HEK293 (cell line): ENCODE measurements at regions not wholly inside any gene's neighbourhood (a gene's known extent, or its start where the extent isn't known, plus 50 kb on each side); places are given as distances from the start of the nearest gene placed in this dataset.

Experiments
- CTCF ChIA-PET: fragments of 350-600 bp; formaldehyde crosslinking; extraction: SDS; loops from one replicate; lab custom pipeline; 2021; ENCODE audit warnings: antibody characterized with exemption; lab: Yijun Ruan, JAX
- POLR2A ChIA-PET: fragments of 300-600 bp; formaldehyde crosslinking; extraction: SDS; loops from one replicate; lab custom pipeline; 2020; ENCODE audit warnings: antibody characterized with exemption, inconsistent platforms; lab: Yijun Ruan, JAX
- H3K27ac ChIP-seq: fragments of 200-500 bp; sonication (Bioruptor generic); 2 replicates; pipeline ENCODE4 v1.5.1; 2014; ENCODE audit warnings: low read depth, low read length, control low read depth, inconsistent platforms; ENCODE audit errors: extremely low read depth
- H3K36me3 ChIP-seq, 2 experiments: fragments of 200-500 bp in 1 of 2; sonication (Bioruptor generic) in 1 of 2; 1 replicate in 1 of 2; 2 replicates in 1 of 2; pipeline ENCODE4 v1.5.1; 2014 to 2017; ENCODE audit warnings: inconsistent platforms in 2 of 2, low read length in 2 of 2; ENCODE audit not compliant: control insufficient read depth in 2 of 2, insufficient read depth in 1 of 2
- H3K4me1 ChIP-seq: fragments of 200-500 bp; sonication (Bioruptor generic); 2 replicates; pipeline ENCODE4 v1.5.1; 2014; ENCODE audit warnings: mild to moderate bottlenecking, low read length, inconsistent platforms; ENCODE audit not compliant: control insufficient read depth, insufficient read depth
- H3K4me3 ChIP-seq: 2 replicates; pipeline ENCODE4 v1.5.1; 2011; ENCODE audit warnings: low read depth, mild to moderate bottlenecking, control low read depth, low read length, moderate library complexity
- H3K9me3 ChIP-seq: fragments of 200-500 bp; sonication (Bioruptor generic); 2 replicates; pipeline ENCODE4 v1.5.1; 2014; ENCODE audit warnings: low read depth, low read length, inconsistent platforms; ENCODE audit not compliant: control insufficient read depth, insufficient read depth
- HOXD13 ChIP-seq: sonication (generic); formaldehyde crosslinking; IDR thresholded peaks from 2 replicates; pipeline ENCODE4 v1.8.0; 2022; ENCODE audit warnings: missing genetic modification reagents, borderline replicate concordance
- KLF7 ChIP-seq: fragments of 450-650 bp; formaldehyde crosslinking; IDR thresholded peaks from 2 replicates; pipeline ENCODE4 v1.5.1; 2016; ENCODE audit warnings: missing biosample characterization, missing genetic modification characterization, borderline replicate concordance
- MYNN ChIP-seq: fragments of 450-650 bp; formaldehyde crosslinking; IDR thresholded peaks from 2 replicates; pipeline ENCODE4 v1.5.1; 2016; ENCODE audit warnings: missing biosample characterization, missing genetic modification characterization, borderline replicate concordance
- YY2 ChIP-seq: fragments of 450-650 bp; formaldehyde crosslinking; IDR thresholded peaks from 2 replicates; pipeline ENCODE4 v1.5.1; 2016; ENCODE audit warnings: missing biosample characterization, missing genetic modification characterization
- ZBTB10 ChIP-seq: fragments of 450-650 bp; formaldehyde crosslinking; IDR thresholded peaks from 2 replicates; pipeline ENCODE4 v1.5.1; 2016; ENCODE audit warnings: missing biosample characterization, missing genetic modification characterization
- ZBTB7A ChIP-seq: fragments of 450-650 bp; formaldehyde crosslinking; IDR thresholded peaks from 2 replicates; pipeline ENCODE4 v1.5.1; 2016; ENCODE audit warnings: low read depth, missing biosample characterization, missing genetic modification characterization
- ZBTB8A ChIP-seq: fragments of 450-650 bp; formaldehyde crosslinking; IDR thresholded peaks from 2 replicates; pipeline ENCODE4 v1.5.1; 2016; ENCODE audit warnings: missing biosample characterization, missing genetic modification characterization
- ZNF132 ChIP-seq: fragments of 450-650 bp; formaldehyde crosslinking; IDR thresholded peaks from 2 replicates; pipeline ENCODE4 v1.5.1; 2017; ENCODE audit warnings: missing biosample characterization, missing genetic modification characterization, borderline replicate concordance
- ZNF138 ChIP-seq: fragments of 450-650 bp; formaldehyde crosslinking; IDR thresholded peaks from 2 replicates; pipeline ENCODE4 v1.5.1; 2016; ENCODE audit warnings: missing biosample characterization, missing genetic modification characterization, borderline replicate concordance
- ZNF140 ChIP-seq: fragments of 450-650 bp; formaldehyde crosslinking; IDR thresholded peaks from 2 replicates; pipeline ENCODE4 v1.5.1; 2016; ENCODE audit warnings: missing biosample characterization, missing genetic modification characterization
- ZNF16 ChIP-seq: fragments of 450-650 bp; formaldehyde crosslinking; IDR thresholded peaks from 2 replicates; pipeline ENCODE4 v1.5.1; 2016; ENCODE audit warnings: low read depth, missing biosample characterization, missing genetic modification characterization
- ZNF2 ChIP-seq: fragments of 450-650 bp; formaldehyde crosslinking; IDR thresholded peaks from 2 replicates; pipeline ENCODE4 v1.5.1; 2016; ENCODE audit warnings: missing biosample characterization, missing genetic modification characterization
- ZNF223 ChIP-seq: fragments of 450-650 bp; formaldehyde crosslinking; IDR thresholded peaks from 2 replicates; pipeline ENCODE4 v1.5.1; 2016; ENCODE audit warnings: missing biosample characterization, missing genetic modification characterization
- ZNF292 ChIP-seq: fragments of 450-650 bp; formaldehyde crosslinking; IDR thresholded peaks from 2 replicates; pipeline ENCODE4 v1.5.1; 2016; ENCODE audit warnings: low read depth, missing biosample characterization, missing genetic modification characterization, borderline replicate concordance
- ZNF354C ChIP-seq: fragments of 450-650 bp; formaldehyde crosslinking; IDR thresholded peaks from 2 replicates; pipeline ENCODE4 v1.5.1; 2016; ENCODE audit warnings: missing biosample characterization, missing genetic modification characterization, low read depth, borderline replicate concordance
- ZNF362 ChIP-seq: fragments of 450-650 bp; formaldehyde crosslinking; IDR thresholded peaks from 2 replicates; pipeline ENCODE4 v1.5.1; 2016; ENCODE audit warnings: missing biosample characterization, missing genetic modification characterization
- ZNF391 ChIP-seq: fragments of 450-650 bp; formaldehyde crosslinking; IDR thresholded peaks from 2 replicates; pipeline ENCODE4 v1.5.1; 2016; ENCODE audit warnings: low read depth, missing biosample characterization, missing genetic modification characterization, borderline replicate concordance
- ZNF394 ChIP-seq: fragments of 450-650 bp; formaldehyde crosslinking; IDR thresholded peaks from 2 replicates; pipeline ENCODE4 v1.5.1; 2016; ENCODE audit warnings: missing biosample characterization, missing genetic modification characterization, mild to moderate bottlenecking, moderate library complexity, borderline replicate concordance
- ZNF416 ChIP-seq: fragments of 450-650 bp; formaldehyde crosslinking; IDR thresholded peaks from 2 replicates; pipeline ENCODE4 v1.5.1; 2016; ENCODE audit warnings: missing biosample characterization, missing genetic modification characterization
- ZNF423 ChIP-seq: fragments of 450-650 bp; formaldehyde crosslinking; IDR thresholded peaks from 2 replicates; pipeline ENCODE4 v1.5.1; 2016; ENCODE audit warnings: missing biosample characterization, missing genetic modification characterization
- ZNF501 ChIP-seq: fragments of 450-650 bp; formaldehyde crosslinking; IDR thresholded peaks from 2 replicates; pipeline ENCODE4 v1.5.1; 2016; ENCODE audit warnings: missing biosample characterization, missing genetic modification characterization
- ZNF549 ChIP-seq: fragments of 450-650 bp; IDR thresholded peaks from 2 replicates; pipeline ENCODE4 v1.5.1; 2018; ENCODE audit warnings: missing biosample characterization, missing genetic modification characterization, mild to moderate bottlenecking, inconsistent platforms, moderate library complexity
- ZNF580 ChIP-seq: fragments of 450-650 bp; formaldehyde crosslinking; IDR thresholded peaks from 2 replicates; pipeline ENCODE4 v1.5.1; 2016; ENCODE audit warnings: missing biosample characterization, missing genetic modification characterization
- ZNF664 ChIP-seq: fragments of 450-650 bp; formaldehyde crosslinking; IDR thresholded peaks from 2 replicates; pipeline ENCODE4 v1.5.1; 2016; ENCODE audit warnings: missing biosample characterization, missing genetic modification characterization
- ZNF747 ChIP-seq: fragments of 450-650 bp; formaldehyde crosslinking; IDR thresholded peaks from 2 replicates; pipeline ENCODE4 v1.5.1; 2016; ENCODE audit warnings: missing biosample characterization, missing genetic modification characterization
- ZNF791 ChIP-seq: fragments of 450-650 bp; formaldehyde crosslinking; IDR thresholded peaks from 2 replicates; pipeline ENCODE4 v1.5.1; 2016; ENCODE audit warnings: missing biosample characterization, missing genetic modification characterization
- ZNF792 ChIP-seq: fragments of 450-650 bp; formaldehyde crosslinking; IDR thresholded peaks from 2 replicates; pipeline ENCODE4 v1.5.1; 2016; ENCODE audit warnings: missing biosample characterization, missing genetic modification characterization
- ZSCAN16 ChIP-seq: fragments of 450-650 bp; formaldehyde crosslinking; IDR thresholded peaks from 2 replicates; pipeline ENCODE4 v1.5.1; 2016; ENCODE audit warnings: missing biosample characterization, missing genetic modification characterization
- ZSCAN23 ChIP-seq: fragments of 450-650 bp; formaldehyde crosslinking; IDR thresholded peaks from 2 replicates; pipeline ENCODE4 v1.5.1; 2016; ENCODE audit warnings: missing biosample characterization, missing genetic modification characterization
- ZSCAN5A ChIP-seq: fragments of 450-650 bp; formaldehyde crosslinking; IDR thresholded peaks from 2 replicates; pipeline ENCODE4 v1.5.1; 2016; ENCODE audit warnings: missing biosample characterization, missing genetic modification characterization

- TF ChIP-seq ZBTB10 (tag by site-specific recombination) = no peak
- no peak for TF ChIP-seq KLF7
- no peak for TF ChIP-seq ZNF416 (tag by site-specific recombination)
- no peak for TF ChIP-seq ZBTB7A
- TF ChIP-seq ZNF549 (tag by site-specific recombination) = no peak
- TF ChIP-seq ZBTB8A = no peak
- TF ChIP-seq ZNF223 (tag by site-specific recombination) = no peak
- no peak for TF ChIP-seq ZNF664 (tag by site-specific recombination)
These were observed 76.2 kb downstream of the KLF6 start (continued) for GRCh38 chr10:3708852-3709251.

DNA sequence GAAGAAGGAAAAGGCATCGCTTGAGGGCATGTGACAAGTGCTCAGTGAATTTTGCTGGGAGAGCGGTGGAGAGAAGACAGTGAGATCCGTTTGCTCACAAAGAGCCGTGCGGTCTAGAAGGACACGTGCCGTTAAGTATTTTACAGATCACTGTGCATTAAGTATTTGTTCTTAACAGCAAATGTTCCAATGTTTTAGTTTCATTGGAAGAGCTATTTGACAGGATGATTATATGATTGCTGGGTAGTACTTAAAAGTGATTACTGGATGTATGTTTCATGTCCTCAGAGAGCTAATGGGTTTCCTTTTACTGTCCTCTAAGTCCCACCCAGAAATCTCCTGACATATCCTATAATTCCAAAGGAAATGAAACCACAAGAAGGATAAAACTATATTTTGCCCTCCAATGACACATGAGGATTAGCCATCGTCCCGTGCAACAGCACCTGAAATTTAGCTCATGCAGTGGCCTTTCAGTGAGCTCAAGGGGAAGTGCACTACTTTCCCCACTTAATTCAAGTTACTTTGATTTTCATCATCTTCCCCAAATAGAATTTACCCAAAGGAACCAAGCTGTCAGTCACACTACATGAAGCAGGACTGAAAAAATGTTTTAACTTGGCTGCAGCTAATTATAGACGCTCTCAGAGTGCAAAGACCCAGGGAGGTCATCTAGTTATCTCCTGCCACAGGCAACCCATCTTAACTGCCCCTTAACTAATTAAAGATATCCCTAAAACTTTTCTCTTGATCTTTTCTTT lies 80.3 kb downstream of the KLF6 start:
- Histone ChIP-seq H3K36me3 (no peaks in the 10 kb centered on the region), H3K27ac (no peak overlapping the region), H3K4me3 (no peak overlapping the region), H3K4me1 (no peaks in the 10 kb centered on the region), H3K9me3 (no peaks in the 10 kb centered on the region)
- no peak for TF ChIP-seq ZNF292
- no peak for TF ChIP-seq ZSCAN23 (tag by site-specific recombination)
- TF ChIP-seq ZNF132 (tag by site-specific recombination) = no peak
- no peak for TF ChIP-seq ZNF354C (tag by site-specific recombination)
- no peak for TF ChIP-seq HOXD13 (CRISPR knock-in tag)
- TF ChIP-seq ZNF16 (tag by site-specific recombination) = no peak
- TF ChIP-seq ZNF2 (tag by site-specific recombination) = no peak
- CTCF ChIA-PET = interaction anchor here (1.7 kb wide), 1 partner anchor 61 kb away, joined by 3 read pairs; no protein-coding TSS in a partner anchor
- POLR2A ChIA-PET = interaction anchor here (1.1 kb wide), 1 partner anchor 36 kb away, joined by 4 read pairs; no protein-coding TSS in a partner anchor

DNA sequence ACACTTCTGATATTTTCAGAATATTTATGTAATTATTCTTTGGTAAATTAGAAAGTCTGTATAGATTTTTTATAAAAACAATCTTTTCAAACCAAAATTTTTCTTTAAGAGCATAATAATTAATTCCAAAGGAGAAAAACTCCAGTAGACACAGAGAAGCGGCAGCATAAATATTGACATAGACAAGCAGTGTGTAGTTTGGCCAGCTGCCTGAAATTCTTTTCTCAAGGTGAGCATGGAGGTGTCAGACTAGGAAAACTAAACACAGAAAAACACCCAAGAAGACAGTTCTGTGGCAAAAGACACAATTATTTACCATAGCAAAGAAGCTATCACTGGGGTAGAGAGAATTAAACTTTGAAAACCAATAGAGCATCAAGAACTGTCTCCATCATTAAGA lies 82.4 kb downstream of the KLF6 start:
- no peak overlapping the region for H3K4me3 ChIP-seq
- ChIA-PET POLR2A (no interaction called here), CTCF (interaction anchor here (0.7 kb wide), 1 partner anchor 1865 kb away, joined by 3 read pairs; no protein-coding TSS in a partner anchor)
- no peaks in the 10 kb centered on the region for H3K36me3 ChIP-seq
- H3K9me3 ChIP-seq = no peaks in the 10 kb centered on the region
- no peaks in the 10 kb centered on the region for H3K4me1 ChIP-seq
- H3K27ac ChIP-seq = no peak overlapping the region
- no peak for TF ChIP-seq ZNF792
- no peak for TF ChIP-seq ZNF747 (tag by site-specific recombination)
- TF ChIP-seq ZNF664 (tag by site-specific recombination) = no peak
- no peak for TF ChIP-seq ZNF140 (tag by site-specific recombination)
- no peak for TF ChIP-seq ZNF580 (tag by site-specific recombination)
- no peak for TF ChIP-seq ZSCAN5A (tag by site-specific recombination)
- no peak for TF ChIP-seq ZNF362 (tag by site-specific recombination)
- no peak for TF ChIP-seq ZNF791 (tag by site-specific recombination)
- TF ChIP-seq ZNF138 (tag by site-specific recombination) = no peak
- no peak for TF ChIP-seq YY2 (tag by site-specific recombination)
- TF ChIP-seq MYNN = no peak
- TF ChIP-seq ZSCAN16 (tag by site-specific recombination) = no peak
- no peak for TF ChIP-seq ZNF394 (tag by site-specific recombination)
- no peak for TF ChIP-seq ZNF501 (tag by site-specific recombination)
- TF ChIP-seq ZNF391 = no peak
- no peak for TF ChIP-seq ZNF423 (tag by site-specific recombination)
